H1 (cell line): ENCODE measurements at regions not wholly inside any gene's neighbourhood (a gene's known extent, or its start where the extent isn't known, plus 50 kb on each side); places are given as distances from the start of the nearest gene placed in this dataset.

ENCODE experiments used
- CTCF ChIA-PET: fragments of 300-600 bp; sonication (Branson Sonifier 250); formaldehyde crosslinking; loops from one replicate; lab custom pipeline; 2021; ENCODE audit not compliant: partially characterized antibody; lab: Charles Lee
- POLR2A ChIA-PET: fragments of 300-600 bp; sonication (Branson Sonifier 250); formaldehyde crosslinking; loops from one replicate; lab custom pipeline; 2021; ENCODE audit warnings: inconsistent platforms; ENCODE audit not compliant: partially characterized antibody; lab: Charles Lee
- DNase-seq, 2 experiments: peaks; one replicate each; pipeline versions ENCODE4 v3.0.0 to v3.0.0-alpha.2; 2010 to 2022; ENCODE audit warnings: low spot score in 2 of 2, low read depth in 1 of 2, mixed read lengths in 1 of 2
- FAIRE-seq: peaks from 2 replicates; lab custom pipeline; 2011; peaks lifted over from hg19 to GRCh38; lab: Jason Lieb, UNC
- H2AFZ ChIP-seq: 2 replicates; pipeline ENCODE4 v1.8.1; 2012; ENCODE audit warnings: low read length, inconsistent platforms
- H2AK5ac ChIP-seq: 2 replicates; pipeline ENCODE4 v1.6.1; 2013; ENCODE audit warnings: low read depth, low read length
- H2BK120ac ChIP-seq: replicated peaks from 2 replicates; pipeline ENCODE3; 2013; ENCODE audit warnings: low read depth, low read length, inconsistent platforms
- H2BK12ac ChIP-seq: 2 replicates; pipeline ENCODE4 v1.6.1; 2013; ENCODE audit warnings: low read depth, low read length
- H2BK15ac ChIP-seq: 2 replicates; pipeline ENCODE4 v1.6.1; 2013; ENCODE audit warnings: low read length
- H2BK20ac ChIP-seq: 2 replicates; pipeline ENCODE4 v1.6.1; 2013; ENCODE audit warnings: low read length
- H2BK5ac ChIP-seq: 2 replicates; pipeline ENCODE4 v1.6.1; 2013; ENCODE audit warnings: low read depth, low read length
- H3K14ac ChIP-seq: 2 replicates; pipeline ENCODE4 v1.6.1; 2013; ENCODE audit warnings: inconsistent platforms; ENCODE audit not compliant: insufficient read length
- H3K18ac ChIP-seq: 2 replicates; pipeline ENCODE4 v1.6.1; 2013; ENCODE audit warnings: low read length; ENCODE audit errors: extremely low read depth
- H3K23ac ChIP-seq: 2 replicates; pipeline ENCODE4 v1.6.1; 2013; ENCODE audit warnings: inconsistent platforms; ENCODE audit not compliant: insufficient read length
- H3K23me2 ChIP-seq: 2 replicates; pipeline ENCODE4 v1.6.1; 2013; ENCODE audit warnings: low read depth, low read length
- H3K27ac ChIP-seq: 2 replicates; pipeline ENCODE4 v1.6.1; 2011; ENCODE audit warnings: low read depth, low read length, inconsistent platforms
- H3K27me3 ChIP-seq, 4 experiments: replicated peaks in 1 of 4; 1 replicate in 1 of 4; 2 replicates in 3 of 4; pipeline versions ENCODE4 v1.6.1 to v1.8.1; 2011 to 2013; ENCODE audit warnings: low read length in 3 of 4, mild to moderate bottlenecking in 3 of 4, inconsistent platforms in 2 of 4, mixed read lengths in 2 of 4, moderate library complexity in 1 of 4; ENCODE audit not compliant: control insufficient read depth in 3 of 4, insufficient read depth in 3 of 4; ENCODE audit errors: extremely low read depth in 1 of 4
- H3K36me3 ChIP-seq, 4 experiments: 2 replicates each; pipeline versions ENCODE4 v1.6.1 to v1.8.1; 2011 to 2013; ENCODE audit warnings: mild to moderate bottlenecking in 4 of 4, low read length in 3 of 4, moderate library complexity in 2 of 4, control low read depth in 1 of 4, inconsistent platforms in 1 of 4; ENCODE audit not compliant: insufficient read depth in 4 of 4, control insufficient read depth in 2 of 4
- H3K4ac ChIP-seq: replicated peaks from 2 replicates; pipeline ENCODE3; 2013; ENCODE audit warnings: low read length, low read depth, mixed read lengths, inconsistent platforms; ENCODE audit not compliant: insufficient read length
- H3K4me1 ChIP-seq, 4 experiments: replicated peaks in 1 of 4; 1 replicate in 1 of 4; 2 replicates in 3 of 4; pipeline versions ENCODE4 v1.6.1 to v1.8.1; 2011 to 2013; ENCODE audit warnings: low read length in 3 of 4, inconsistent platforms in 2 of 4, mixed read lengths in 1 of 4; ENCODE audit not compliant: insufficient read depth in 4 of 4, control insufficient read depth in 3 of 4
- H3K4me2 ChIP-seq, 2 experiments: 2 replicates each; pipeline versions ENCODE4 v1.6.1 to v1.8.1; 2011 to 2013; ENCODE audit warnings: low read depth in 2 of 2, low read length in 2 of 2, control low read depth in 1 of 2, inconsistent platforms in 1 of 2, mild to moderate bottlenecking in 1 of 2; ENCODE audit not compliant: insufficient read depth in 1 of 2
- H3K4me3 ChIP-seq, 4 experiments: fragments of 200-600, 300-600 bp in 1 of 4; sonication (generic), shearing (Covaris generic), sonication (Bioruptor Twin) in 1 of 4; 2 replicates each; pipeline versions ENCODE4 v1.5.1 to v1.8.1; 2011 to 2016; ENCODE audit warnings: low read length in 4 of 4, low read depth in 3 of 4, control low read depth in 2 of 4, inconsistent platforms in 2 of 4, mild to moderate bottlenecking in 2 of 4, mixed read lengths in 1 of 4, moderate library complexity in 1 of 4; ENCODE audit not compliant: insufficient read depth in 2 of 4; ENCODE audit errors: extremely low read depth in 1 of 4
- H3K56ac ChIP-seq: replicated peaks from 2 replicates; pipeline ENCODE3; 2013; ENCODE audit warnings: low read depth, mild to moderate bottlenecking, mixed read lengths, low read length, inconsistent platforms; ENCODE audit not compliant: insufficient read length
- H3K79me1 ChIP-seq: 2 replicates; pipeline ENCODE4 v1.6.1; 2013; ENCODE audit warnings: low read depth, low read length, control low read depth
- H3K79me2 ChIP-seq, 2 experiments: 2 replicates each; pipeline versions ENCODE4 v1.6.1 to v1.8.1; 2012 to 2013; ENCODE audit warnings: low read length in 2 of 2, mild to moderate bottlenecking in 2 of 2, inconsistent platforms in 1 of 2; ENCODE audit not compliant: insufficient read depth in 2 of 2, control insufficient read depth in 1 of 2
- H3K9ac ChIP-seq, 4 experiments: replicated peaks in 1 of 4; 1 replicate in 1 of 4; 2 replicates in 3 of 4; pipeline versions ENCODE4 v1.6.1 to v1.8.1; 2011 to 2013; ENCODE audit warnings: low read depth in 3 of 4, low read length in 3 of 4, control low read depth in 2 of 4, mild to moderate bottlenecking in 2 of 4, moderate library complexity in 2 of 4, inconsistent platforms in 1 of 4; ENCODE audit errors: extremely low read depth in 1 of 4
- H3K9me3 ChIP-seq, 2 experiments: 2 replicates each; pipeline versions ENCODE4 v1.6.1 to v1.8.1; 2012 to 2013; ENCODE audit warnings: mild to moderate bottlenecking in 2 of 2, moderate library complexity in 2 of 2, control low read depth in 1 of 2, inconsistent platforms in 1 of 2, low read depth in 1 of 2, low read length in 1 of 2, mixed read lengths in 1 of 2; ENCODE audit not compliant: insufficient read depth in 2 of 2
- H4K20me1 ChIP-seq, 2 experiments: replicated peaks in 1 of 2; 2 replicates each; pipeline versions ENCODE3 to v1.8.1; 2011 to 2013; ENCODE audit warnings: inconsistent platforms in 2 of 2, low read length in 2 of 2, mild to moderate bottlenecking in 1 of 2; ENCODE audit not compliant: insufficient read depth in 2 of 2, control insufficient read depth in 1 of 2
- H4K5ac ChIP-seq: 2 replicates; pipeline ENCODE4 v1.6.1; 2013; ENCODE audit warnings: low read length, low read depth, mixed read lengths, inconsistent platforms; ENCODE audit not compliant: insufficient read length
- H4K8ac ChIP-seq: 2 replicates; pipeline ENCODE4 v1.8.0; 2013; ENCODE audit warnings: mild to moderate bottlenecking, moderate library complexity, low read length, inconsistent platforms; ENCODE audit not compliant: insufficient read depth; ENCODE audit errors: extremely low read depth
- H4K91ac ChIP-seq: replicated peaks from 2 replicates; pipeline ENCODE3; 2013; ENCODE audit warnings: low read length, mixed read lengths, inconsistent platforms; ENCODE audit not compliant: insufficient read length
- ATF2 ChIP-seq: IDR thresholded peaks from 2 replicates; pipeline ENCODE4 v1.6.1; 2012; ENCODE audit warnings: low read length, inconsistent platforms
- BACH1 ChIP-seq: IDR thresholded peaks from 2 replicates; pipeline ENCODE4 v1.6.1; 2012; ENCODE audit warnings: low read length, improper control_type of control experiment
- BCL11A ChIP-seq, 2 experiments: IDR thresholded peaks; one replicate each; pipeline ENCODE4 v1.6.1; 2011; ENCODE audit warnings: low read depth in 2 of 2, low read length in 2 of 2, mild to moderate bottlenecking in 2 of 2
- CHD1 ChIP-seq: IDR thresholded peaks from 2 replicates; pipeline ENCODE4 v1.6.1; 2012; ENCODE audit warnings: low read depth, low read length, improper control_type of control experiment
- CTCF ChIP-seq, 3 experiments: IDR thresholded peaks; 1 replicate in 2 of 3; 2 replicates in 1 of 3; pipeline versions ENCODE4 v1.5.1 to v1.6.1; 2011; ENCODE audit warnings: low read length in 3 of 3, mild to moderate bottlenecking in 3 of 3, inconsistent platforms in 2 of 3, low read depth in 1 of 3, moderate library complexity in 1 of 3; ENCODE audit not compliant: insufficient read depth in 1 of 3; ENCODE audit errors: control extremely low read depth in 1 of 3
- KDM1A ChIP-seq: fragments of 200-600, 300-600 bp; sonication (generic); IDR thresholded peaks from 2 replicates; pipeline ENCODE4 v1.7.1; 2016; ENCODE audit warnings: mild to moderate bottlenecking, low read length, borderline replicate concordance
- POLR2AphosphoS5 ChIP-seq: IDR thresholded peaks from 2 replicates; pipeline ENCODE4 v1.6.1; 2011; ENCODE audit warnings: low read depth, low read length
- SRF ChIP-seq: IDR thresholded peaks from 2 replicates; pipeline ENCODE4 v1.6.1; 2011; ENCODE audit warnings: mild to moderate bottlenecking, low read depth, low read length, moderate library complexity
- SUZ12 ChIP-seq: fragments of 200-600 bp; sonication (generic); IDR thresholded peaks from 2 replicates; pipeline ENCODE4 v1.6.1; 2012; ENCODE audit warnings: mild to moderate bottlenecking, inconsistent platforms, low read length, moderate library complexity, mixed read lengths
- TAF1 ChIP-seq: IDR thresholded peaks from 2 replicates; pipeline ENCODE4 v1.6.1; 2011; ENCODE audit warnings: mild to moderate bottlenecking, low read depth, low read length
- TAF7 ChIP-seq: optimal IDR thresholded peaks from 2 replicates; pipeline ENCODE3; 2011; ENCODE audit warnings: low read depth, mild to moderate bottlenecking, inconsistent platforms, low read length, moderate library complexity, borderline replicate concordance
- WGBS, 2 experiments: shearing (Covaris generic) in 1 of 2; methylation state at CpG; one replicate each; pipeline versions ENCODE4 v1.1.6 to v1.1.7; 2013 to 2015; ENCODE audit warnings: low lambda C conversion rate in 2 of 2, mixed read lengths in 2 of 2, inconsistent platforms in 1 of 2, low coverage in 1 of 2, missing lambda C conversion rate in 1 of 2; ENCODE audit not compliant: insufficient replicate concordance in 2 of 2, insufficient coverage in 1 of 2, insufficient read length in 1 of 2; ENCODE audit errors: extremely low coverage in 1 of 2, missing lambda C conversion rate in 1 of 2; 5-methylcytosine and 5-hydroxymethylcytosine counted together

- Histone ChIP-seq H3K4me3 (no peak overlapping the region), H2BK5ac (no peak overlapping the region), H3K18ac (no peak overlapping the region), H3K56ac (no peak overlapping the region), H3K14ac (no peak overlapping the region), H2AK5ac (no peak overlapping the region), H3K9me3 (no peaks in the 10 kb centered on the region), H2BK12ac (no peak overlapping the region), H3K4me1 (peaks cover 0 to 4% (median 0%) of the 10 kb centered on the region in 4 experiments; a peak in 2 of 7 replicates), H3K9ac (no peak overlapping the region), H3K23me2 (no peaks in the 10 kb centered on the region), H2BK15ac (no peak overlapping the region), H3K79me1 (no peaks in the 10 kb centered on the region), H3K23ac (no peak overlapping the region), H3K27me3 (no peaks in the 10 kb centered on the region), H4K91ac (no peak overlapping the region), H3K4me2 (no peak overlapping the region), H2AFZ (0 out of 2 replicates have a peak overlapping the region, but pooled peaks have one; percentile 20), H4K20me1 (no peaks in the 10 kb centered on the region), H3K4ac (no peak overlapping the region), H3K27ac (no peak overlapping the region), H2BK120ac (no peak overlapping the region), H3K79me2 (no peaks in the 10 kb centered on the region), H4K5ac (no peak overlapping the region), H3K36me3 (no peaks in the 10 kb centered on the region), H2BK20ac (no peak overlapping the region), H4K8ac (no peak overlapping the region)
- POLR2A ChIA-PET: no interaction called here
- 86% methylated on average over 4 of the region's 4 CpGs; no CpG with 5 or more reads in 1 of the 2 experiments for WGBS, 2 experiments
- CTCF ChIA-PET: no interaction called here
- FAIRE-seq (no peak), DNase-seq (no peak)
- TF ChIP-seq ATF2 (no peak), TAF7 (no peak), TAF1 (no peak), SUZ12 (no peak), BACH1 (no peak), CTCF (IDR thresholded peaks at IDR 0.05; ENCODE audit: control extremely low read depth in 1 of 3, insufficient read depth in 1 of 3, low read depth in 1 of 3, low read length in 3 of 3) (no peak), BCL11A (IDR thresholded peaks at IDR 0.05; ENCODE audit: low read depth in 2 of 2, low read length in 2 of 2) (no peak), POLR2AphosphoS5 (no peak), SRF (no peak), CHD1 (no peak), KDM1A (no peak)
Measured at GRCh38 chr4:181970366-181970765, 272.8 kb upstream of the TENM3 start.
